HG02759 (cell line): ENCODE measurements at regions not wholly inside any gene's neighbourhood (a gene's known extent, or its start where the extent isn't known, plus 50 kb on each side); places are given as distances from the start of the nearest gene placed in this dataset.

Source experiments
- ATAC-seq: cut with Tn5 transposase; IDR thresholded peaks from one replicate; pipeline ENCODE4 v1.9.1; 2021; ENCODE audit warnings: mild to moderate bottlenecking, moderate library complexity; ENCODE audit not compliant: unreplicated experiment

DNA sequence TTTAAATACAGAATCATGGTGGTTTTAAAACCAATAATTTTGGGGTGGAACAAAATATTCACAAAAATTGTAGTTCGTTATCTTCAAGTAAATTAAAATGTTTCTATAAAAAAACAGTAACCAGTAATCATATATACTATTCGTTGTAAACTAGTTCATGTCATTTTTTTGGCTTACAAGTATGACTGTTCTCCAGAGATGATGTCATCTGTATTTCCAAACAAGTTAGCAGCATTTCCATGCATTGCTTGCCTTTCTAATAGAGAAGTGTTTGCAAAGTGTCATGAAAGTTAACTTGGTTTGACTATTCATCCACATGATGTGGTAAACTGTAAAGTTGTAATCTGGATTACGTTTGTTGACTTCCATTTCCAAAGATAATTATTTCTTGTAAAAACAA lies 717.9 kb upstream of the ADAMTS16 start:
- ATAC-seq, result no peak

DNA sequence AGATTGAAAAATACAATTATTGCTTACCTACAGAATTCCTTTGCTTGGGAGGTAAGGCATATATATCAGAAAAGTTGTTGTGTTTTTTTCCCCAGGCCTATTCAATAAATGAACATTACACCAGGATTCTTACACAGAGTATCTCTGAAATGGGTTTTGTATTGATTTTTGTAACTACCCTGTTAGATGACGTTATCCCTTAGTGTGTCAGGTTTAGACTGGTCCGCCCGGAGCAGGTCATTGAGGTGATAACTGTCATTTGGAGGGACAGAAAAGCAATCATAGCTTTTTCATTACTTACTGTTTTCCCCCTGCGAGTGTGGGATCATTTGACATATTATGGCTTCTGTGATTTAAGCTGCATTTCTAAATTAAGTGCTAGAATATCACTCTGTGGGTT lies 715.2 kb upstream of the ADAMTS16 start:
- no peak for ATAC-seq

DNA sequence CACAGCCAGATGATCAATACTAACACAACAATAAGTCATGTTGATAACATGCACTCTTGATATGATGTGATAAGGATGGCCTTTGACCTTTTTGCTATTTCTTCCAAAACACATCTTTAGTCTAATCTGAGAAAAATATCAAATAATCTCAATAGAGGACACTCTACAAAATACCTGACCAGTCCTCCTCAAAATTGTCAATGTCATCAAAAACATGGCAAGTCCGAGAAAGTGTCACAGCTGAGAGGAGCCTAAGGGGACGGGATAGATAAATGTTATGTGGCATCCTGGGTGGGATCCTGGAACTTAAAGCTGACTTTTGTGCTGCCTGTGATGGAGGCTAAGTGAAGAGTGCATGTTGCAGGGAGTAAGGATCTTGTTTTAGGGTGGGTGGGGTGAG lies 699.6 kb upstream of the ADAMTS16 start:
- no peak for ATAC-seq

DNA sequence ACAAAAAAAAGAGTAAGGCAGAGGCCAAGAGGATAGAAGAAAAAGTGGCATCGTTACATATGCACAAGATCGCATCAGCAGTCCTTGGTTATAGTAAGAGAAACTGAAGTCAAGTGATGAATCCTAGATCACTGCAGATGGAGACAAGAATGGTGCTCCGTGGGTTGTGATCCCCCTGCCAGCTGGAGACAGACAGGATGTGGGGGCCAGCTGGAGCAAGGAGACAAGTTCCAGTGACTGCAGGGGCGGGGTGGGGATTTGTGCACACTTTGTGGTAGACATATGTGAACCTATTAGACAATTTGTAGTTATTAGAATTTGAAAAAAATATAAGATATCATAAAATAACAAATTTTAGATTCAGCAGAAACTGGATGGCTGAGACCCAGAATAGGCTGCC lies 697.9 kb upstream of the ADAMTS16 start:
- no peak for ATAC-seq

DNA sequence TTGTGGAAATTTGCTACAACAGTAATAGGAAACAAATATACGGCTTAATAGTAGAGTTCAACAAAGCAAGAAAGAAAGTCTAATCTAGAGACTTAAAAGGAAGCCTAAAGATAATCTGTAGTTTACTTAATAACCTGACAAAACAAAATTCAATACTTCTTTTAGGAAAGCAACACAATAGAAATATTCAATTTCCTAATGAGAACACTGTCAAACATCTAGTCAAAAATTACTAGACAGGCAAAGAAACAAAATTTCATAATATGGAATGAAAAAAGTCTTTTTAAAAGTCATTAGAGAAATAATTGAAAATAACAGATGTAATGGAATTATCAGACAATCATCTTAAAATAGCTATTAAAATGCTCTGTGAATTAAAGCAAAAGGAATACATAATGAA lies 692.5 kb upstream of the ADAMTS16 start:
- ATAC-seq, result no peak

DNA sequence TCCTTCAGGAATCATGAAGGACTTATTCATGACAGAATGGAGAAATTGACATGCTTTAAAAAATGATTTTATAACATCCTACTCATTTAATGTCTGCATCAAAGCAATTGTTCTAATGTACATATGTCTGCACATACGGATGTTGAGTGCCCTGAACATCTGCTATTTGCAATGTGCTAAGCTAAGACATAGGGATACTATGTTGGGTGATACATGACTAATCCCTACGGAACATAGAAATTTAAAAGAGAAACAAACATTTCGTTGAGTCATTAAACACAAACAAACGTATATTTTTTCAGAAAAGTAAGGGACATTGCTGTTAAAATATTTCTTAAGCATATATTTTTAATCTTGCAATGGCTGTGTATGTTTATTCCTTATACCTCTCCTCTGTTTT lies 686.5 kb upstream of the ADAMTS16 start:
- ATAC-seq, result no peak

DNA sequence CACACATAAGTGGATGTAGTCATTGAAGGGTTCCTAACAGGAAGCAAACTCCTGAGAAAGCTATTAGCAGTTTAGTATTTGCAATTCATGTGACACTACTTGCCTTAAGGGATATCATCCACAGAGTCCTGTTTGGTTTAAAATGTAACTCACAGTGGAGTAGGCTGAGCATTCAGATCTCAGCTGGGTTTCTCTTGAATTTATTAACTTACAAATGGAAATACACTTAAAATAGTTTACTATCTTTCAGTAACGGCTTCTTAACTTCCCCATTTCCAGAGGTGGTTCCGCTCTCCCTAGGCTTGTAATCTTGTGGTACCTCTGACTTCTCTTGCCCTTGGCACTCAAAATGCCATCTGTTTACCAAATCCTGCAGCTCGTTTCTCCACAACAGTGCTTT lies 660.7 kb upstream of the ADAMTS16 start:
- ATAC-seq, result no peak

DNA sequence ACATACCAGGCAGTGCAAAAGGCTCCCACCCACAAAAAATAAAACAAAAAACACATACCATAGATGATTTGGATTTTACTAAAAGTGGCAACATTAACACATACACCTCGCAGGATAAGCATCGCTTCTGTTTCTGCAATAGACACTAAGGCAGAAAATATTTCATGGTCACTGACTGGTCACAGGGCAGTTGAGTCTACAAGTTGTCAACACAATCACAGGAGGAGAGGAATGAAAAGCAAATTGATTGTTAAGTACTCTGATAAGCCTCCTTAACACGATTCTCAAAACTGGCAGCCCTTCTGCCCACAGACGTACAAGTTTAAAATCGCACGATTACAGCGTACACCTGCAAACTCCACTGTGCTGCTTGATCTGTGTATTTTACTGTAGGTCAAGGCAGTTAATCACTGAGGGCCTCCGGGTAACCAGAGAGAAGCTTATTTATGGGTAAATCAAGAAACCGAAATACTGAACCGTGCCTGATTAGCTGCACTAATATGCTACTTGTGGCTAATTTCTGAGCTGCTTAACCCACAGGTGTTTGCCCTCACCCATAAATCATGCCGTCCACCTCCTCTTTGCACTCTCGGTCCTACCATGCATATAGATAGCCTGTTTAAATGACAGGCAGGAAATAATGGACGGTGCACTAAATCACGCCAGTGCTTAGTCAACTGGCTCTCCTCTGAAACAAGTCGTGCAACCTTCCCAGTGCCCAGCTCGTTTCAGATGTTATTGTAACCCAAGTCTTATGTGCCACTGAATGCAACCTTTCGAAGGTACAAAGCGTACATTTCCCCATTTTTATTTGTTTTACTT lies 659.4 kb upstream of the ADAMTS16 start:
- ATAC-seq, result no peak

DNA sequence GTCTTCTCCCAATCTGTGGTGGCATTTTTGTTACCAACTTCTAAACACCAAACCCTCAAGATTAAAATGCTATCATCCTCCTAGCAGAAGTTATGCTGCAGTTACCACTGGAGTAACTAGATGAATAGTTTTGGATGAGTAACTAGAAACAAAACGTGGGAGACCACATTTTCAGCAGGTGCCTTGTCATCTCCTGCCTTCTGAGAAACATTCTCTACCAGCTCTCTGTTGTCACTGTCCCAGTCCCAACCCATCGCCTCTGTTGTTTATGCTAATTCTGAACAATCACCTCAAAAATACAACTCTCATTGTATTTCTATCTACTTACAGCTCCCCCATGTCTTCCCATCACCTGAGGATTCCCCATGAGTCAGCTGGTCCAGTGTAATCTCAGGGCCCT lies 652.5 kb upstream of the ADAMTS16 start:
- no peak for ATAC-seq

DNA sequence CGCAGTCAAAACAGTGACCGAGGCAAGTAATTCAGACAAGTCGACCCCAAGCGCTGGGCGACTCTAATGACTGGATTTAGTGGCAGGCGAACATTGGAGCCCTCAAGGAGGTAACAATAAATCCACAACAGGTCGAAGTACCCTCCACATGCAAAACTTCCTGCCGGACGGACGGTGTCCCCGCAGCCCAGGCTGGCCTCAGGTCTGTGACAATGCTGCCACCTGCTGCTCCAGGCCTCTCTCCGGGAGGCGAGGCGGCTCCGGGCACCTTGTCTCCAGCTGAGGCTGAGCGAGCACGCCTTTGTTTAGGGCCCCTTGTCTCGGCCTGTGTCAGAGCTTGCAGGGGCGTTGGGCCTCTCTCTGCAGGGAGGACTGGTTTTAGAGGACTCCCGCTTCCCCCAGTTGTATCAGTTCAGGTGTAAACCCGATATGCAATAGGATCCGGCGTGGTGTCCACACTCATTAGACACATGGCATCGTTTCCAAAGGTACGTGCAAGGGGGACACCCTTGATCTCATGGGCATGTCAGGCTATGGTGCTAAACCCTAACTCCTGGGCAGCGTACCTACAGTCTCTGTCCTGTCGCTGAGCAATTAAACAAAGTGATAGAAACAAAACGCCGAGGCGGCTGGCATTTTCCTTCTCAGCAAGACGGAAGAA lies 628.0 kb upstream of the ADAMTS16 start:
- ATAC-seq, result no peak

DNA sequence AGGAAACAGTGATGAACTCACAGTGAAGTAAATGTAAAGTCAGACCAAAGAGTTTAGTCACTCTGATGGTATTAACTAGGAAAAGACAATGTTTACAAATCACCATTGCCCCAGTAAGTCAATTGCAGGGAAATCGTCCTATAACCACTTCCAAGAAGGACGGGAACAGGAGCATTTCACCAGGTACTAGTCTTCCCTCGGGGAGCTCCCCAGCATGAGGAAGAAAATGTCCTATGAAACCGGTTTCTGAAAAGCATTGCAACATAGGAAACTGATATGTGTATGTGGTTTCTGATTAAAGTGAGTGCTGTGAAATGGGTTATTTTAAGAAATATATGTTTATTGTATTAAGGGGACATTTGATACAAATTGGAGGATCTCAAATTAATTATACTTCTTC lies 626.7 kb upstream of the ADAMTS16 start:
- no peak for ATAC-seq

DNA sequence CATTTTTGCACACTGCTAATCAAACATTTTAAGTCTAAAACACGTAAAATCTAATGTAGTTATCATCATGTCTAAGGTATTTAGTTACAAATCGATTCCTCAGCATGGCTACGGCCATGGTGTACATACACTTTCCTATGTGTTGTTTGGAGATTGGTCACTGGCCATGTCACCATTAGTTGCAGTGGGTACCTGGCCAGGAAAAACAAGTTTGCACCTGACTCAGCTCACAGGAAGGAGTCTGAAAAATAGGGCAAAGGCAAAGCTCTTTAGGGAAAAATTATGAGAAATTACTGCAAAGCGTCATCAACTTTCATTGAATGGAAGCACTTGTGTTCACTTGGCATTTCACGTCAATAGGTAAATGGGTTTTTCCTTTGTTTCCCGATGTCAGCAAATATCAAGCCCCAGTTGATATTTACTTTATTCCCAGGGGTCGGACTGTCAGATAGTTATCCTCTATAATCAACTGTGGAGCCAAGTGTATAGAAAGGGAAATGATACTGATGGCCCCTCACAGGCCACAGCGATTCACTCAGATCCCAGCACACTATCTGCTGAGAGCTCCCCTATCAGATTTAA lies 626.0 kb upstream of the ADAMTS16 start:
- ATAC-seq, result no peak

DNA sequence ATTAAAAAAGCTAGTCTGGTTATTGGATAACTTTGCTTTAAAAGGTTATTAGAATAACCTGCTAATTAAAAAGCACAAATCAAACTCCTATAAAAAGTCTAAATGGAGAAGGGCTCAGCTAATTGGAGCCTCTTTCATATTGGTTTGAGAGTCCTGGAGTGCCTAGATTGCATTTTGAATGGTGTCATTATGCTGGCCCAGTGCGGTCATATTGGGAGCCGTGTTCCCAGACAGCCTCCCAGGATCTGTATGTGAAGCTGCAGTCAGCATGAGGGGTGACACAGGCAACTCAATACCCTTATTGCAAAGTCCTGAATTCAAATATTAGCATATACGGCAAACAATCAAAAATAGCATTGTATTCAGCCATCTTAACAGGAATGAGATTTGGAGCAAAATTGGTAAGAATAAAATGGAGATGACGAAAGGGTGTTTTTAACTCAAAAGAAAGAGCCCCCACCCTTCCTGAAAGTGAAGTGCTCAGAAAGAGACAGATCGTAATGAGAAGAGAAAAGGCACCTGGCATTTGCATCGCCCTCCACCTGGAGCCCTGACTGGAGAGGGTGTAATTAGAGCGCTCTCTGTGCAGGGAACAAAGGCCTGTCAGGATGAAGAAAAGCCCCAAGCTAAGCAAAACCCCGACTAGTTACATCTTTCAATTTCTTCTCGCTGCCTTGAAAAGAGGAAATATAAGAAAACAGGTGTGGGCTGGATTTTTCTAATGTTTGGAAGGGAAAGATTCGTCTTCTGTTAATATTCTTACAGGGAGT lies 621.0 kb upstream of the ADAMTS16 start:
- ATAC-seq, result no peak

DNA sequence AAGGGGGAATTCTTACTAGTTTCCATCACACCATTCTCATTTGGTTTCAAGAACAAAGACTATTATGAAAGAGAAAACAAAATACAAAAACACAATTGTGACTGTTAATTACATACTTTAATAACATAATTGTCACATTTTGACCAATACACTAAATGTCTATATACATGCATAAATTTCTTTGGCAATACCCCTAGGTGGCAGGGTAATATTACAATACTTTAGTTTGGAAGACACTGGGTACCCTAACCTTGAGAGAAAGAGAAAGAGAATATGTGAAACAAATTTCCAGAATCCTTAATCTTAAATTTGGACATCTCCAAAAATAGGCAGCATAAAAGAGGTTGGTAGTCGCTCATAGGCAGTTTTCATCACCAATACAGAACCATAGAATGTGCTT lies 619.6 kb upstream of the ADAMTS16 start:
- no peak for ATAC-seq

DNA sequence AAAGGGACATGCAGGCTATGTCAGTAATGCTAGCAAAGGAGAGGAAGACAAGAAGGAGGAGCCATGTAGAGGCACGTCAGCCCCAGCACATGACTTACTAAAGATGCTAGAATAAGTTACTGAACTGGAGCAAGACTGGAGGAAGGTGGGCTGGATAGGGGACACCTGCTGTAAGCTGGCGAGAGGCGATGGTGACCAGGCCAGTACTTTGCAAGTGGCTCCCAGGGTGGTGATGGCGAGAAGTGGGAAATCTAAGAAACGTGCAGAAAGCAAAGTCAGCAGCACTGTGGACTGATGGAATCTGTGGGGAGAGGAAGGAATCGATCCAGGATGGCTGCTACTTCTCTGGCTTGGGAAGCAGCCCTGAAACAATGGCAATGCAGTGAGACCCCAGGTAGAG lies 617.1 kb upstream of the ADAMTS16 start:
- ATAC-seq, result no peak

DNA sequence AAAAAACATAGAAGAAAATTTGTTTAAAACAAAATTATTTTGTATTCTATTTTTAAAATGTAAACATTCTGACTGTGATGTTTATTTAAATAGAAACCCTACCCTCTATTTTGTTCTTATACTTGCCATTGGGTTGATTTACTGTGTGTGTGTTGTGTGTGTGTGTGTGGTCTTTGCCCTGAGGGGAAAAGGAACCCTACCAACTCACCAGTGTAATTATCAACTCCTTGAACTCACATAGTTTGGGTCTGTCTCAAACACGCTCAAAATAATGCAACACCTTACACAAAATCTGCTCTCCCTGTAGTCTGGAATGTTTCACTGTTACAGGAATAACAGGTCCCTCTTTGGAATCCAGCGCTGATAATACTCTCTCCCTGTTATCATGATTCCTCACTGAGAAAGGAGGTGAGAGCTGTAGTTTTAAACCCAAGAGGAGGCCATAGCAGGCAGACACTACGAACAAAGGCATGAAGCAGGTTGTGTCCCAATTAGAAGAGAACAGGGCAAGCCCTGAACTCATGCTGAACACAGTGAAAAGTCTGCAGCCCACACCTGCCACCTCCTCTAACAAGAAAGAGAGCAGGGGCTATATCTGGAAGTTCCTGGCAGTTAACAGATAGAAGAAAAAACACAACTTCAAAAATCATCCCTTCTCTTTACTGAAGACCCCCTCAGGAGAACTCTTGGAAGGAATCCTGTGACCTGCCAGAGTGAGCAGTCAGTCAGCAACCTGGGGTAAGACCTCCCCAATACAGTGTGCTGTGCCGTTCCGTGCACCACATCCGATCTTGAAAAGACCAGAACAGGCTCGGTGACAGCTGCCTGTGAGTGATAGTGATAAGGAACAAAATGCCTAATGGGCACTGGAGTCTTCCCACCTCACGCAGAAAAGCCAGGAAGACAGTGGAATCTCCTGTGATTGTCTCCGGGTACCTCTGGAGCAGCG lies 608.1 kb upstream of the ADAMTS16 start:
- ATAC-seq, result no peak

DNA sequence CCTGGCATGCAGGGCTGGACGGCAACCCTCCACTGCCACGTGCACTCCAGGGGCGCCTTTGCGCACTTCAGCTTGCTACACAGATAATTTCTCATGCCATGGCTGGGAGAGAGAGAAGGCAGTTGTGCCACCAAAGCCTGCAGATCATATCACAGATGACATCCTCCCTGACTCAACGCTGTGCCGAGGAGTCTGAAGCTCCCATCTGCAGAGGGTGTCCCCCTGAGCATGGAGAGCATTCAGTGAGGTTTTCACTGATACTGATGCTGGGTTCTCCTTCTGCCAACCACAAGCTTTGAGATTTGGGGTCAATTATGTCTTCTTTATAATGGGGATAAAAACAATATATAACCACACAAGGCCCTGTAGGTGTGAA lies 607.4 kb upstream of the ADAMTS16 start:
- ATAC-seq, result no peak

DNA sequence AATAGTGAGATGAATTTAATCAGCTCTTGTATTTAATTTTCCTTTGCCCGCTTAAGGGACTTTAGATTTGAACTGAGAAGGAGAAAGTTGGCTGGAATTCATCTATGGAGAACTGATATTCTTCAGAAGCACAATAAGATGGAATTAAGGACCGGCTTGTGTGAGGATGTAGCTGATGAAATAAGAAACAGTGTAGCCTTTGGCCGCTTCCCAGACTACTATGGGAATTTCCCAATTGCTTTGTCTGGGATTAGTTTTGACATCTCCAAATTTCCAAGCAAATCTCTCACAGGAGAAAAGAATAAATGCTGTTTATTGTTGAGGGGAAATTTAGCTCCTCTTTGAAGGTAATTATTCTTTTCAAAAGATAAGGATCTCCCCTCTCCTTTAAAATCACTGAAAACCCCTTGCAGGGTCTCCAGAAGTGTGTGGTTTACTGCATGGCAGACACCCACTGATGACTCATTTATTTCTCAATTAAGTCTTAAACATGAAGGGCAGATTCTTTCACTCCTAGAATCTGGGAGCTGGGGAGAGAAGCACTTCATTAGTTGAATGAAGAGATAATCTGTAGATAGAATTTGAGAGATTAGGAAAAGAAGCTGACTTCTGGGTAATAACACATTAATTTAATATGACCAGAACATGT lies 606.5 kb upstream of the ADAMTS16 start:
- ATAC-seq, result no peak

DNA sequence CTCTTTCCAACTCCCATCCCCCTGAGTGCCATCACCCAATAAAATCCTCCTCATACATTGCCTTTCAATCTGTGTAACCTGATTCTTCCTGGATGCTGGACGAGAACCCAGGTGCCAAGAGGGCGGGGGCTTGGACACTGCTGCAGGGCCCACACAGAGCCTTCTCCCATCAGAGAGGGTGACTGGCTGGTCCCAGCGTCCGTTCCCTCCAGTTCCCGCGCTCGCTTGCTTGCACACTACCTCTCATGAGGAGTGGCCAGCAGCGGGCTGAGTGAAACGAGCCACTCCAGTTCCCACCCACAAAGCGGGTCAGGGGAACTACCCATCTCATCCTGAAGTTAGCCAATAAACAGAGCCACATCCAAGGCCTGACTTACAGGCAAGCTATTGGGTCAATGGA lies 602.6 kb upstream of the ADAMTS16 start:
- ATAC-seq, result no peak
